GM23338 (cell line): ENCODE measurements at regions not wholly inside any gene's neighbourhood (a gene's known extent, or its start where the extent isn't known, plus 50 kb on each side); places are given as distances from the start of the nearest gene placed in this dataset.

Experiments used
- CREB1 ChIP-seq: fragments of 250-450 bp; sonication (Bioruptor Pico); IDR thresholded peaks from 2 replicates; pipeline ENCODE4 v1.5.0; 2020; ENCODE audit warnings: low read depth, mild to moderate bottlenecking, moderate library complexity
- POLR2AphosphoS5 ChIP-seq: IDR thresholded peaks from 2 replicates; pipeline ENCODE4 v1.6.1; 2016; ENCODE audit warnings: antibody characterized with exemption, low read depth
- TF ChIP-seq, protein P1 (sequence below), 2 experiments: fragments of 200-600 bp in 1 of 2; sonication (generic) in 1 of 2; conservative IDR thresholded peaks; 2 replicates each; pipeline versions ENCODE4 v1.5.1 to v1.6.1; 2016 to 2017; ENCODE audit warnings: antibody characterized with exemption in 2 of 2, low read depth in 2 of 2, mild to moderate bottlenecking in 2 of 2, moderate library complexity in 1 of 2

DNA sequence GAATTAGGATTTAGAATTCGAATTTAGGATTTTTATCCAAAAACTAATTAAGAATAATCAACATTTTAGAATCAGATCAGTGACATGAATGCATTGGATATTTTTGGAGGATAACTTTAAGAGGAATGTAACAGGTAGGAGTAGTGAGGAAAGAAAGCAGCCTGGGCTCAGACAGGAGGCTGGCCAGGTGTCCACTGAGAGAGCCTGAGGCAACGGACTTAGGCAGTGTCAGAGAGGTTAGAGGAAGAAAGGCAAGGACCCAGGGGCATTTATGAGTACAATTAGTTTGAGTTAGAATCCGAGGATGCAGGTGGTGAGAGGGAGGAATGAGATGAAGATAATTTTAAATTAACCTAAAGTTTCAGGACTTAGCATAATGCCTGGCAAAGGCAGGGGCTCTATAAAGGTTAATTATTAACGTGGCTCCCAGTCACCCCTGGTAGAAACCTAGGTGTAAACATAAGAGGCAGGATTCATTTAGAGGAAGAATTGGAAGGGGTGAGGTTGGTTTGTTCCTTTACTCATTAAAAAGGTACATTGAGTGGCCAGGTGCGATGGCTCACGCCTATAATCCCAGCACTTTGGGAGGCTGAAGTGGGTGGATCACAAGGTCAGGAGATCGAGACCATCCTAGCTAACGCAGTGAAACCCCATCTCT is 507.1 kb downstream of the TMEM182 start:
- TF ChIP-seq, protein P1, sequence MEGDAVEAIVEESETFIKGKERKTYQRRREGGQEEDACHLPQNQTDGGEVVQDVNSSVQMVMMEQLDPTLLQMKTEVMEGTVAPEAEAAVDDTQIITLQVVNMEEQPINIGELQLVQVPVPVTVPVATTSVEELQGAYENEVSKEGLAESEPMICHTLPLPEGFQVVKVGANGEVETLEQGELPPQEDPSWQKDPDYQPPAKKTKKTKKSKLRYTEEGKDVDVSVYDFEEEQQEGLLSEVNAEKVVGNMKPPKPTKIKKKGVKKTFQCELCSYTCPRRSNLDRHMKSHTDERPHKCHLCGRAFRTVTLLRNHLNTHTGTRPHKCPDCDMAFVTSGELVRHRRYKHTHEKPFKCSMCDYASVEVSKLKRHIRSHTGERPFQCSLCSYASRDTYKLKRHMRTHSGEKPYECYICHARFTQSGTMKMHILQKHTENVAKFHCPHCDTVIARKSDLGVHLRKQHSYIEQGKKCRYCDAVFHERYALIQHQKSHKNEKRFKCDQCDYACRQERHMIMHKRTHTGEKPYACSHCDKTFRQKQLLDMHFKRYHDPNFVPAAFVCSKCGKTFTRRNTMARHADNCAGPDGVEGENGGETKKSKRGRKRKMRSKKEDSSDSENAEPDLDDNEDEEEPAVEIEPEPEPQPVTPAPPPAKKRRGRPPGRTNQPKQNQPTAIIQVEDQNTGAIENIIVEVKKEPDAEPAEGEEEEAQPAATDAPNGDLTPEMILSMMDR (conservative IDR thresholded peaks at IDR 0.05; ENCODE audit: low read depth in 2 of 2): no peak
- TF ChIP-seq POLR2AphosphoS5 (no peak), CREB1 (CRISPR knock-in tag) (no peak)
